ENCODE measurements at regions not wholly inside any gene's neighbourhood (a gene's known extent, or its start where the extent isn't known, plus 50 kb on each side); places are given as distances from the start of the nearest gene placed in this dataset.

GRCh38 chr5:99320436-99320835 lies 391.6 kb upstream of the CHD1 start:
- no peak for DNase-seq (ENCODE audit: low read depth)
- no peak for TF ChIP-seq CTCF (IDR thresholded peaks at IDR 0.05; ENCODE audit: control insufficient read depth, insufficient read depth, low read depth, low read length, missing control alignments)
- no peak overlapping the region for H3K4me3 ChIP-seq (ENCODE audit: control insufficient read depth, low read depth, low read length)

DNA sequence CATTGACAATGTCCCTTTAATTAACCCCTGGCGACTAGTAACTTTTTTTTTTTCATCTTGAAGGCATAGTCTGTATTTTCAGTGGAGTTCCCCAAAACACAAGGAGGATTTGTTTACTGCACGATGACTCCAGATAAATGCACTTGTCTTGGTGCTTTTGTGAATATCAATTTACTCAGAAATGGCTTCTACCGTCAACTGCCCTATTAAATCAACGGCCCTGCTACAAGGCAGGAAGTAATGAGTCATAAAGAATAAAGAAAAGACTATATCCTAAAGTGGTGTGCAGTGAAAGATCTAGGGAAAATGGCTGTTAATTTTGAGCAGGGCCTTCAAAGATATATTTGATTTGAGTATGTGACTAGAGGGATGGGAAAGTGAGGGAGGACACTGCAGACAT lies 388.3 kb upstream of the CHD1 start:
- DNase-seq (ENCODE audit: low read depth) = no peak
- no peak for TF ChIP-seq CTCF (IDR thresholded peaks at IDR 0.05; ENCODE audit: control insufficient read depth, insufficient read depth, low read depth, low read length, missing control alignments)
- no peak overlapping the region for H3K4me3 ChIP-seq (ENCODE audit: control insufficient read depth, low read depth, low read length)

GRCh38 chr5:99316484-99316883 lies 387.7 kb upstream of the CHD1 start:
- H3K4me3 ChIP-seq (ENCODE audit: control insufficient read depth, low read depth, low read length) = no peak overlapping the region
- no peak for DNase-seq (ENCODE audit: low read depth)
- TF ChIP-seq CTCF (IDR thresholded peaks at IDR 0.05; ENCODE audit: control insufficient read depth, insufficient read depth, low read depth, low read length, missing control alignments) = no peak

DNA sequence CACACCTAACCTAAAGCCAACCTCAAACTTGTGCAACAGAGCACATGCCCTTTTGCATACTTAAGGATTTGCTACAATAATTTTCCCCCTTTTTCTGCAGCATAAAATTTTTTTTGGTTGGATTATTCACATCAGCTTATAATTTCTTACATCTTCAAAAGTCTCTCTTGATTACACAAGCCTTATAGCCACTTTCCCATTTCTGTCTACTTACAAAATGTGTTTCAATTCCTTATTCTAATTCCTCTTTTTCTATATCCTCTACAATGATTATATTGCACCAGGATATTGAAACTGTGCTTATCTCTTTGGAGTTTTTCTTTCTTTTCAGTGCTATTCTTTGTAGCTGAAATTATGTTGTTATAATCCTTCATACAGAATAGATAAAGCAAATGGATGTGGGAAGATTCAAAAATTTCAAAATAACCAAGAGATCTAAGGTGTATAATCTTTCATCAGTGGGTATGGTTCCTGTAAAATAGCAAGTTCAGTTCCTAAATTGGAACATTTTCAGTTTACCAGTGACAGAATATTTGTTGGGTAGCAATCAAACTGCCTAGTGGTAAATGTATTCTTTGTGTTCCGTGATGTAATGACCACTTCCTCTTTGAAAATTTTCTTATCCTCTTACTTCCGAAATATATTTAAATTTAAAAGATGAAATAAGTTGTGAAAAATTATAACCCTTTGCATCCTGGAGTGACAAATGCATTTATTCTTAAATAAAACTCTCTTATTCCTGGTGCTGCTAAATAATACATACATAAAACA lies 386.8 kb upstream of the CHD1 start:
- no peak for TF ChIP-seq CTCF (IDR thresholded peaks at IDR 0.05; ENCODE audit: control insufficient read depth, insufficient read depth, low read depth, low read length, missing control alignments)
- no peak overlapping the region for H3K4me3 ChIP-seq (ENCODE audit: control insufficient read depth, low read depth, low read length)
- DNase-seq (ENCODE audit: low read depth) = no peak

DNA sequence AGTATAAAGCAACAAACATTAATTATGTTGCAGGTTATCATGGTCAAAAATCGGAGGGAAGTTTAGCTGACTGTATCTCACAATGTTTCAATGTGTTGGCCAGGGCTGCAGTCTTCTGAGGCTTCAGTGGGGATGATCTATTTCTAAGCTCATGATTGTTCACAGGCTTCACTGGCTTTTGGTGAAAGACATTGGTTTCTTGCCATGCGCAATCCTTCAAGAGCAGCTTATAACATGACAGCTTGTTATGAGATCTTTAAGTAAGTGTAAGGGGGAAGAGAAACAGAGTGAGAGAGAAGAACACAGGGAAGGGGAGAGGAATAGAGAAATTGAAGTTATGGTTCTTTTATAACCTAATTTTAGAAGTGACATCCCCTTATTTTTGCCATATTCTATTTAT lies 385.9 kb upstream of the CHD1 start:
- H3K4me3 ChIP-seq (ENCODE audit: control insufficient read depth, low read depth, low read length) = no peak overlapping the region
- no peak for TF ChIP-seq CTCF (IDR thresholded peaks at IDR 0.05; ENCODE audit: control insufficient read depth, insufficient read depth, low read depth, low read length, missing control alignments)
- no peak for DNase-seq (ENCODE audit: low read depth)

DNA sequence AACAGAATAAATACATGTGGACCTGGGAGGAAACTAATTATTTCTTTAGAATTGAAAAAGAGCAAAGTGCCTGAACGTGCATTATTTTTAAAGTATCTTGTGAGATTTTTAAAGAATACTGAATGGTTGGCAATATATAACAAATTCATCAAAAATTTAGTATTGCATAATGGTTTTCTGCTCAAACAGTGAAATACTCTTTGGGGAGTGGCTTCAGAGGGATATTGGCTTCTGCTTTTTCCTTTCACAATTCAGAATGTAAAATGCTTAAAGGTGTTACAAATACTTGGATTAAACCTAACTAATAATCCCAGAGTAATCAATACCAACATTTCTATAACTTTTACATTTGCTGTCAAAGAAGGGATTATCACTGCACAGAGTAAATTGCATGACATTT lies 379.3 kb upstream of the CHD1 start:
- no peak for DNase-seq (ENCODE audit: low read depth)
- no peak for TF ChIP-seq CTCF (IDR thresholded peaks at IDR 0.05; ENCODE audit: control insufficient read depth, insufficient read depth, low read depth, low read length, missing control alignments)
- H3K4me3 ChIP-seq (ENCODE audit: control insufficient read depth, low read depth, low read length) = no peak overlapping the region
